Astrocyte (in vitro differentiated cells and primary cell): ENCODE measurements at regions not wholly inside any gene's neighbourhood (a gene's known extent, or its start where the extent isn't known, plus 50 kb on each side); places are given as distances from the start of the nearest gene placed in this dataset.

Source experiments
- EZH2 ChIP-seq: IDR thresholded peaks from 2 replicates; pipeline ENCODE4 v1.6.1; 2012; ENCODE audit warnings: mild to moderate bottlenecking, low read length, inconsistent platforms; ENCODE audit not compliant: insufficient read depth
- TF ChIP-seq, protein P1 (sequence below): IDR thresholded peaks from 2 replicates; pipeline ENCODE4 v1.5.1; 2011; ENCODE audit warnings: low read depth, mild to moderate bottlenecking, inconsistent platforms, low read length, moderate library complexity; ENCODE audit not compliant: insufficient read depth

DNA sequence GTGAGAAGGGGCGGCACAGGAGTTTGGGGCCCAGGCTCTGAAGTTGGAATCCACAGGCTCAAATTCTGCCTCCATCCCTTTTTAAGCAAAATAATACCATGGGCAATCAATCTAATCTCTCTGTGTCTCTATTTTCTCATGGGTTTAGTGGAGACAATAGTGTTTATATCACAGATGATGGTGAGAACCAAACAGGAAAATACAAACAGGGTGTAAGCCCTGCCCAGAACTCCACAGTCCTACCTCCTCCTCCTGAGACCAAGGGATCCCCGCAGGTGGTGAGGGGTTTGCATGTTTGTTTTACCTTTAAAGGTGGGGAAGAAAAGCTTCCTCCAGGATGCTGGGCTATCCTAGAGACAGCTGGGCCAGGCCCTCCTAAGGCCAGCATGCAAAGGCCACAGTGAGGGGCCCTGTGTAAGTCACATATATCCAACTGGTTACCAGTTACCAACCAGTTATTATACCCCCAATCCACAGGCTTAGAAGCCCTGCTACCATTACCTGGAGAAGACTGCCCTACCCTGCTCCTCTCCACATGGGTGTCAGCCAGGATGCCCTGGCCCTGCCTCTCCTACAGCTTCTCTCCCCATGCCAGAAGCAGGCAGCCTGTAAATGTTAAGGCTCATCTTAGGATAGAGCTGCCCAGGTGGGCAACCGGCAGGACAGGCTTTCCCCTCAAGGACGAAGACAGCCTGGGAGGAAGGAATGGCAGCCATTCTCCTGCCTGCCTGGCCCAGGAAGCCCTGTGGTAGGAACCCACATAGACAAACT, 658.4 kb downstream of the UQCRFS1 start:
- TF ChIP-seq, protein P1, sequence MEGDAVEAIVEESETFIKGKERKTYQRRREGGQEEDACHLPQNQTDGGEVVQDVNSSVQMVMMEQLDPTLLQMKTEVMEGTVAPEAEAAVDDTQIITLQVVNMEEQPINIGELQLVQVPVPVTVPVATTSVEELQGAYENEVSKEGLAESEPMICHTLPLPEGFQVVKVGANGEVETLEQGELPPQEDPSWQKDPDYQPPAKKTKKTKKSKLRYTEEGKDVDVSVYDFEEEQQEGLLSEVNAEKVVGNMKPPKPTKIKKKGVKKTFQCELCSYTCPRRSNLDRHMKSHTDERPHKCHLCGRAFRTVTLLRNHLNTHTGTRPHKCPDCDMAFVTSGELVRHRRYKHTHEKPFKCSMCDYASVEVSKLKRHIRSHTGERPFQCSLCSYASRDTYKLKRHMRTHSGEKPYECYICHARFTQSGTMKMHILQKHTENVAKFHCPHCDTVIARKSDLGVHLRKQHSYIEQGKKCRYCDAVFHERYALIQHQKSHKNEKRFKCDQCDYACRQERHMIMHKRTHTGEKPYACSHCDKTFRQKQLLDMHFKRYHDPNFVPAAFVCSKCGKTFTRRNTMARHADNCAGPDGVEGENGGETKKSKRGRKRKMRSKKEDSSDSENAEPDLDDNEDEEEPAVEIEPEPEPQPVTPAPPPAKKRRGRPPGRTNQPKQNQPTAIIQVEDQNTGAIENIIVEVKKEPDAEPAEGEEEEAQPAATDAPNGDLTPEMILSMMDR = no peak
- TF ChIP-seq EZH2 = no peak
